A172 (cell line): ENCODE measurements at regions not wholly inside any gene's neighbourhood (a gene's known extent, or its start where the extent isn't known, plus 50 kb on each side); places are given as distances from the start of the nearest gene placed in this dataset.

Source experiments
- DNase-seq: peaks from one replicate; pipeline ENCODE4 v3.0.0-alpha.2; 2015; ENCODE audit warnings: low spot score

DNA sequence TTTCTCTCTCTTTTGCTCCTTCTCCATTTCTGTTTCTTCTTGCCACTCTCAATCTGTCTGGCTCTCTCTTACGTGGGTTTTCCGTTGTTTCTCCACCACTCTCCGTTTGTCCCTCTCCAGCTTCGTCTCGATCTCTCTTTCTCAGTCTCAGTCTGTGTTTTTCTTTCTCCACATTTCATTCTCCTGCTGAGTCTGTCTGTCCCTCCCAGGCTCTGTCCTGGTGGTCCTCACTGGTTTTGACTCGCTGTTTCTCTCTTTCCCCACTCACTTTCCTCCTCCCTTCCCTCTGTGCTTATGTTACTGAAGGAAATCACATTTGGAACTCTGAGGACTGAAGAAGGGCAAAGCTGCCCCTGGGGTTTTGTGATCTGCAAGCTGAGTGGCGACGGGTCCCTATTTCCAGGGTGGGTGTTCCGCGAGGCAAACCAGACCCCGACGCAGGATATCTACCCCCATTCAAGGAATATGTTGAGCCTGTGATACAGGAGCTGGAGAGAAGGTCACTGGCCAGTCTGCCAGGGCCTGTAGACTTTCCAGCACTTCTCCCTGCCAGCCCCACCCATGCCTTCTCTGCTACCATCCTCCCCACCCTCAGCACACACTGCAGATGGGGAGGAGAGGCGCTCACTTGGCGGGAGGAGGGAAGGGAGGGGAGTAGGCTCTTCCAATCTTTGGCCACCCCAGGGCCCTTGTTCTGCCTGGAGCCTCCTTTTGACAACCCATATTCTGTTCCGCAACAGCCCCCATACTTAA lies 102.7 kb upstream of the MAP1LC3B2 start:
- DNase-seq: peak; percentile 26

DNA sequence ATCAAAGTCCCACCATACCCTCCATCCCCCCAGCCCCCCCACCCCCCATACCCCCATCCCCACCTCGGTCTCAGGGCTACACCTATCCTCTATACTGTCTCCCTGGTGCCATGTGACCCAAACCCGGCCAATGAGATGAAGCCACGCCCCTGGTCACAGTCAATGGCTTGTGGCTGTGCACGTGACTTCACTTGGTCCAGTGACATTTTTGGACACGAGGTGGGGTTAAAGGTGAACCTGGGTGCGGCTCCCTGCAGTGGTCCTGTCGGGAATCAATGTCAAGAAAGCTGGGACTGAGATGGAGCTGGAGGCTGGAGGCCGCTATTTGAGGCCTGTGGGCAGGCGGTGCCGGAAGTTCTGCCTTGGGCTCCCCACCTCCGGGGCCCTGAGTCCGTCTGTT lies 100.7 kb upstream of the MAP1LC3B2 start:
- no peak for DNase-seq

DNA sequence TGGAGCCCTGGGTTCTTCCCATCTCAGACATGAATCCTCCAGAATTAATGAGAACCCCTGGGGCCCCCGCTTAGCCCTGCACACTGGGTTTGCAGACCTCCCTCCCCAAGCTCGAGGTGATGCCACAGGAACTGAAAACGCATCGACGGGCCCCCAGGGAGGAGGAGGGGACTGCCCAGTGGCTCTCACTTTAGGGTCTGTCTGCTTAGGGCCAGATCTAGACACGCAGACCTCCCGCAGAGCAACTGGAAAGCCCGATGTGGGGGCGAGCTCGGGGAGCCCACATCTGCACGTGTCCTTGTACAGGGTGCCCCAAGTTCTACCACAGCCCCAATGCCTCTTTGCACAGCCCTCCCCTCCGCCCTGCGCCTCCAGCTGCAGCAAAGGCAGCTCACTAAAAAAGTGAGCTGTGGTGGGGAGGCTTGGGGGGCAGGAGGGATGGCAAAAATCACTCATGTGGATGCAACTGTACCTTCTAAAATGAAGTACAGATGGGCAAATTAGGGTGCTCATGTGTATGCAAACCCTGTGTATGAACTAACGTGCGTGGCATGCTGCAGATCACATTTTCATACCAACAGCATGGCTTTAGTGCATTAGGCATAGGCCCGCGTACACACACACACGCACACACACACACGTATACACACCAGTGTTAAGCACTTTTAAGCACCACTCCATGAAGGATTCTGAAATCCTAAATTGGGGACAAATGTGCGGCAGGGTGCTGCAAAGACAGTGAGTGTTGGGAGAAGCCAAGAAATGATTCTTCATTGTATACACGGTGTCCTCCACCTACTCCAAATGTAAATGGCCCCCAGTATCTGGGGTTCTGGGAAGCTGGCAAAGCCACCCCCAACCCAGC lies 99.9 kb upstream of the MAP1LC3B2 start:
- no peak for DNase-seq

DNA sequence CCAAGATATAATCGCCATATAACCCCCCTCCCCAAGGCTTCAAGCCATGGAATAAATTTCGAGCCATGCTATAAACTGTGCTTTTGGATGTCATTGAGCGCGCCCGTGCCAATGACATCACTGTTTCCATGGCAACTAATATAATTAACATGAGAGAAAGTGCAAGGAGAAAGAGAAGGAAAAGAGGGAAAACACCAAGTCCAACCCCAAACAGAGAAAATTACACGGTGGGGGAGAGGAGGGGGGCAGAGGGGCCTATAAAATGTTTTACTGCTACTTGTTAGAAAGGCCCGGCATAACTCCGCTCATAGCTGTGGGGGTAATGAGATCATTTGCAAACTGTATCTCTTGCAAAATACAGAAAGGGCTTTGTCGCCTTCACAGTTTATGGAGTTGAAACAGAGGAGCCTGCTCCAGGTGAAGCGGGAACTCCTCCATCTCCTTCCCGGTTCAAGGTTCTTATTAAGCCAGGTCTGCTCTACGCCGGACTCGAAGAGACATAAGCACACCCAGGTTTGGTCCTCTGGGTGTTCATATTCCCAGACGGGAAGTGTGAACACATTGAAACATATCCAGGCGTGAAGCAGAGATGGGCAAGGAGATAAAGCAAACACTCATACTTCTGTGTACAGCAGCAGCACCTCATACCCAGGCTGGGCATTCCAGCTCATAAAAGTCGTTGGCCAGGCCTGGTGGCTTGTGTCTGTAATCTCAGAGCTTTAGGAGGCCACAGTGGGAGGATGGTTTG lies 99.1 kb upstream of the MAP1LC3B2 start:
- no peak for DNase-seq

DNA sequence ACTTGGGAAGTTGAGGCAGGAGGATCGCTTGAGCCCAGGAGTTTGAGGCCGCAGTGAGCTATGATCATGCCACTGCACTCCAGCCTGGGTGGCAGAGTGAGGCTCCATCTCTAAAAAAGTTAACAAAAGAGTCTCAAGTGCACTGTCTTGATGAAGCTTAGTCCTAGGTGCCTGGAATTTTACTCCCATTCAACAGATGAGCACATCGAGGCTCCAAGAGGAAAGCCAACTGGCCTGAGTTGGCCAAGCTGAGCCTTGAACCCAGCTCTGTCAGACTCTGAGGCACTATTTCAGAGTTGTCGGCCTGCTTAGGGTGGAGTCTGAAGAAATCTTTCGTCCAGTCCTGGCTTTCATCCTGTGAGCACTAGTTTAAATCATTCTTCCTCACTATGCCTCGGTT lies 98.1 kb upstream of the MAP1LC3B2 start:
- no peak for DNase-seq

DNA sequence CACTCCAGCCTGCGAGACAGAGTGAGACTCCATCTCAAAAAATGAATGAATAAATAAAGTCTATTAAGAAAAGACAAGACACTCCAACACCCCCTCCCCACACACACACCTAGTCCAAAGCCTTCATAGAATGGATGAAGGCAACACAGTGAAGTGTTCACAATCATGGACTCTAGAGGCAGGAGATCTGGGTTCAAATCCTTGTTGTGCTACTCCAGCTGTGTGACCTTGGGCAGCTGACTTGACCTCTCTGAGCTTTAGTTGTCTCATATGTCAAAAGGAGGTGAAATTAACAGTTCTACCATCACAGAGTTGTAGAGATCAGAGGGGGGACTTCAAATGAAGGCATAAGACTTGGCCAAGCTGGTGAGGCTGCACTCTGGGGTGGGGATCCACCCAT lies 95.8 kb upstream of the MAP1LC3B2 start:
- DNase-seq: no peak

DNA sequence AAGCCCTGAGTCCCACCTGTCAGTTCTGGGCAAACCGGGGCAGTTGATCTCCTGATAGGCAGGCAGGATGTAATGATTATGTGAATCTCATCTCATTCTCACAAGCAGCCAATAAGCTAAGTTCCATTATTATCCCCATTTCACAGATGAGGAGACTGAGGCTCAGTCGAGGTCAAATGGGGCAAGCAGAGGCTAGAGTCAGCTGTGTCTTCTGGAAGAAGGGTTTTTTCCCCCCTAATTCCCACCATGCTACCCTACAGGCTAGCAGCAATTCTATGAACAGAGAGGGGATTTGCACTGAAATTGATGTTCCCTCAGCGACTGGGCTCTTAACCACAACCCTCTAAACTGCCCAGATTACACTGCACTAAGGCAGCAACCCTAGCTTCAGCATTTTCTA lies 93.8 kb upstream of the MAP1LC3B2 start:
- no peak for DNase-seq

DNA sequence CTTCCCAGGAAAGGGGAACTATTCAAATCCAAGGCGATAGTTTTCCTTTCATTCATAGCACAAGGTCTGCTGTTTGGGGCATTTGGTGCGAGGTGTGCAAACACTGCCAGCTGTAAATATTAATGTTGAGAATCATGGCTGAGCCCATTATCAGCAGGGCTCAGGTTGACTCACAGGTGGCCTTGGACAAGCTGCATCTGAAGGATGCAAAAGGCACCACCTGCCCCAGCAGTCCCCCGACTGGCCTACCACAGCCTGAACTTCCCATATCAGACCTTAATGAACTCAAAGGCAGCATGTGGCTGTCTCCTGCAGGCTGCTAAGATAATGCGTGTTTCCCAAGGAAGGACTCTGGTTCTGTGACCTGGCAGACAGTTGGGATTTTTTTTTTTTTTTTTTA lies 93.3 kb upstream of the MAP1LC3B2 start:
- DNase-seq: no peak

DNA sequence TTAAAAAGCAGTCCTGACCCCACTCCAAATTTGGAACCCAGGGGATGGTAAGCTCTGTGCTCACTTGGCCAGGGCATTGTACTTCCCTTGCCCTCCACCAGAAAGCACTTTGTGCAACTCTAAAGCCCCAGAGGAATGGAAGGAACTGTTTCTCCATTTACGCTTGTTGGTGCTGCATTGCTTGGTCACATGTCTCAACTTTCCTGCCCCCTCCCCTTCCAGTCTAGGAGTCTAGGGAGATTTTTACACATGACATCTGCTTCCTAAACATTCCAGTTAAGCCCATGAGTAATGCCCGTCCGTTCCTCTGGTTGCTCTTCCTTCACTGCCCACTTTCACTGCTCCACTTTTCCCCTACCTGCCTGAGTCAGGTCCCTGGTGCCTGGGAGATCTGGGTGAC lies 92.6 kb upstream of the MAP1LC3B2 start:
- DNase-seq: peak; percentile 70

DNA sequence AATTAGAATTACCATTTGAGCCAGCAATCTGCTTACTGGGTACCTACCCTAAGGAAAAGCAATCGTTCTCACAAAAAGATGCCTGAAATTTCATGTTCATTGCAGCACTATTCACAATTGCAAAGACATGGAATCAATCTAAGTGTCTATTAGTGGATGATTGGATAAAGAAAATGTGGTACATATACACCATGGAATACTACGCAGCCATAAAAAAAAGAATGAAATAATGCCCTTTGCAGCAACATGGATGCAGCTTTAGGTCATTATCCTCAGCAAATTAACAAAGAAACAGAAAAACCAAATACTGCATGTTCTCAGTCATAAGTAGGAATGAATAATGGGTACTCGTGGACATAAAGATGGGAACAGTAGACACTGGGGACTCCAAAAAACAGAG lies 89.8 kb upstream of the MAP1LC3B2 start:
- no peak for DNase-seq

DNA sequence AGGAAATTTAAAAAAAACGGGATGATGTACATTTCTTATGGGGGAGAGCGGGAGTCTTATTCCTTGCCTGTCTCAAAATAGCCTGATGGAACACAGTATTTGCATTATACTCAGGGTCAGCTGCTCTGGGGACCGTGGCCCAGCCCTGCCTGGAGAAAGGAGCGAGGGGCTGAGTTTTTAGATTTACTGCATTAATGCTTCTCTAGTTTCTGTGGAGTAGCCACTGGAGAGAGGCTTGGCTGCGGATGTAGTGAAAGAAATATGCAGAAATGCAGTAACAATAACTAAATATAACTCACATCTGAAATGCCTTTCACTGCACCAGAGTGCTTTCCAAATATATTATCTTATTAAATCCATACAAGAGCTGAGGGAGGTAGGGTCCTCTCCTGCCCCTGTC lies 87.6 kb upstream of the MAP1LC3B2 start:
- no peak for DNase-seq

DNA sequence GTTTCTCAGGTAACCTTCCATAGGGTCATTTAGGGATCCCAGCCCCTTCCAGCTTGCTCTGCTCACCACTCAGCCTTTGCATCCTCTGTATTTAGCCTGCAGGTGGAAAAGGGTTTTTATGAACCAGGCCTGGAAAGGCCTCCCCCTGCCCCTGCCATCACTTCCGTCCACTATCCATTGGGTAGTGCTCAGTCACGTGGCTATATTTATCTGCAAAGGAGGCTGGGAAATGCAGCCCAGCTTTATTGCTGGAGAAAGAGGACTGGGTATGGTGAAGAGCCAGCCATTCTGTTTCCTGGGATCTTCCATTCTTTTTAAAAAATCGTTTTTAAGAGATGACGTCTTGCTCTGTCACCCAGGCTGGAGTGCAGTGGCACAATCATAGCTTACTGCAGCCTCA lies 87.0 kb upstream of the MAP1LC3B2 start:
- DNase-seq: no peak

DNA sequence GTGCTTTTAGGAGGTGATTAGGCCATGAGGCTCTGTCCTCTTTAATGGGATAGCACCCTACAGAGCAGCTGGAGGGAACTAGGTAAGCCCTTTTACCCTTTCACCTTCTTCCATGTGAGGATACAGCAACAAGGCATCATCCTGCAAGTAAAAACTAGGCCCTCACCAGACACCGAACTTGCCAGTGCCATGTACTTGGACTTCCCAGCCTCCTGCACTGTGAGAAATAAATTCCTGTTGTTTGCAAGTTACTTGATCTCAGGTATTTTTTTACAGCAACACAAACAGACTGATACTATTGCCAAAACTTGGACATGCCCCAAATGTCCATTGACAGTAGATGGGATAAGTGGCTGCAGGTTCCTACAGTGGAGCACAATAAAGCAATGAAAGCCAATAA lies 85.8 kb upstream of the MAP1LC3B2 start:
- DNase-seq: no peak

DNA sequence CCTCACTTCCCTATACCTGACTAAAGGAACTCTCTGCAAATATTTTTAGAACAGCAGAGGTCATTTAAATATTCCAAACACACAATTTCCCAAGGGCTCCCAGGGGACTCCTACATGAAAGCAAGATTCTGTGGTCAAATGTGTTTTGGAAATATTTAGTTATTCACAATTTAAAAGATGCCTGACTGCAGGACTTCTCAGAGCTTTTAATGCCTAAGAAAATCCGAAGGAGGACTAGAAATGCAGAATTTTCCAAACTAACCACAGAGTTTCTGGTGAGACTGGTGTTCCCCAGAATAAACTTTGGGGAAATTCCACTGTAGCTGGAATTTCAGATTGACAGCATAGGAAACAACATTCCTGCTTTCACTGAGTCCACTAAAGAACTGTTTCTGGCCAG lies 84.8 kb upstream of the MAP1LC3B2 start:
- DNase-seq: no peak

DNA sequence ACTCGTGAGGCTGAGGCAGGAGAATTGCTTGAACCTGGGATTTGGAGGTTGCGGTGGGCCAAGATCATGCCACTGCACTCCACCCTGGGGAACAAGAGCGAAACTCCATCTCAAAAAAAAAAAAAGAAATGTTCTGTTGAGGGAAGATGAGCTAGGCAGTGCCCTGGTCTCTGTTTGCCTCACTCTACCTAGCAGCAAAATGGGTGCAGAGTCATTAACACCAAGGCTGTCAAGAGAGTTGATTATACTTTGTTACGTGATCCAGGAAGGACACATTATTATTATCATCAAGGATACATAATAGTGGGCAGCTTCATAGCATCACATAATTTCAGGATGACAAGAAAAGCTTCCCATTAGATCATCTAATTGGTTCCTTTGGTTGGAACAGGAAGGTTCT lies 84.3 kb upstream of the MAP1LC3B2 start:
- DNase-seq: no peak

DNA sequence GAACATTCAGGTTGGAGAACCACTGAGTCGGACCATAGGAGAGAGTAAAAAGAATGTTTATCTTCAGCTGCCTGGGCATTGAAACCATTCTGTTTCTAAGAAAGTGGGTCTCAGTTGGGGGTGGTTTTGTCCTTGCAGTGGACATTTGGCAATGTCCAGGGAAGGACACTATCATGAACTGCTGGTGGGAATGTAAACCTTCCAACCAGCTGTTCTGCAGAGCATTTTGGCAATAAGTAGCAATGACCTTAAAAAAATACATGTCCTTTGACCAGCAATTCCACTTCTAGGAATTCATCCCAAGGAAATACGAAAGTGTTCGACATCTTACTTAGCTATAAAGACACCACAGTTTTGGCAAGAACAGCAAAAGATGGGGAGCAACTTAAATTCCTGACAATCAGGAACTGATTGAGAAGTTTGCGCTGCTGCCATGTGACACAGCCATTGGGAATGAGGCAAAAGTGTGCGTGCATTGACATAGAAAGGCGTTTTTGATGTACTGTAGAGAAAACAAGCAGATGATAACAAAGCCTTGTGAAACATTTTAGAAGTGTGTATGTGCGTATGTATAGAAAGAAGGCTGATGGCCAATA lies 82.9 kb upstream of the MAP1LC3B2 start:
- DNase-seq: no peak

DNA sequence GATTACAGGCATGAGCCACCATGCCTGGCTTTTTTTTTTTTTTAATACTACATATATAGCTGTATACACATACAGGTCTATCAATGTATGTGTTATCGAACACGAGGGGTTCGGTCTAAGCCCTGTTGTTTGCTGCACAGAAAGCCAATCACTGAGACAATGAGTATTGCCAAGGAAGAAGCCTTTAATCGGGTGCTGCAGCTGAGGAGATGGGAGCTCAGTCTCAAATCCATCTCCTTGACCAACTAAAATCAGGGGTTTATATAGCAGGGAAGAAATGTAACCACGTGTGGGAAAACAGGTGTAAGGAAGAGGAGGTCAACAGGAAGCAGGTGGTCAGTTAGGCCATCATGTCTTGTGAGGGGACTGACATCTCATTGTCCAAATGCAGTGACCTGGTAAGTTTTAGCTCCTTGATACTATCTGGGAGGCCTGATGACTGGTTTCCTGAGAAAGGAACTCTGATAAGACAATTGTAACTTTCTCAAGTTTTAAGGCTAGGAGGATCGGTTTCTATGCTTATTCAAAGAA lies 80.9 kb upstream of the MAP1LC3B2 start:
- no peak for DNase-seq

DNA sequence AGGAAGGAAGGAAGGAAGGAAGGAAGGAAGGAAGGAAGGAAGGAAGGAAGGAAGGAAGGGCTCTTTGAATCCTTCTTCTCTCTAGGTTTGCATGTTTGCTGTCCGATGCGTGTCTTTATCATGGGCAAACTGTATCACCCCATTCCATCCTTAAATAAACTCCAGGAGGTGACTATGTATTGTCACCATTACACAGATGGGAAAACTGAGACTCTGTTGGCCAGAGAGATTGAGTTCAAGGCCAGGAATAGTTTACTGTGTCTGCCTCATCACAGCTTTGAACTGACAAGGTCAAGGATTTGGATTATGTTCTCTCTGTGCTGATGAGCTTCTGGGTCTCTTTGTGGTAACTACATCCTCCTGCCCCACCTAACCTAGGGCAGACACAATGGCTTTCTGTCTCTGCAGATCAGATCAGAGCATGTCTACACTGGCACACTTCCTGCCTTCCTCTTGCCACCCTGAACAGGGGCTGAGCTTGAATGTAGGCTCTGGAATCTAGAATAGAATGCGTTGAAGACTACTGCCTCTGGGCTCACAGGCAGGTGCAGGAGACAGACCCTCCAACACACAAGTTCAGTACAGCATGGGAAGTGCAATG lies 78.9 kb upstream of the MAP1LC3B2 start:
- DNase-seq: no peak

DNA sequence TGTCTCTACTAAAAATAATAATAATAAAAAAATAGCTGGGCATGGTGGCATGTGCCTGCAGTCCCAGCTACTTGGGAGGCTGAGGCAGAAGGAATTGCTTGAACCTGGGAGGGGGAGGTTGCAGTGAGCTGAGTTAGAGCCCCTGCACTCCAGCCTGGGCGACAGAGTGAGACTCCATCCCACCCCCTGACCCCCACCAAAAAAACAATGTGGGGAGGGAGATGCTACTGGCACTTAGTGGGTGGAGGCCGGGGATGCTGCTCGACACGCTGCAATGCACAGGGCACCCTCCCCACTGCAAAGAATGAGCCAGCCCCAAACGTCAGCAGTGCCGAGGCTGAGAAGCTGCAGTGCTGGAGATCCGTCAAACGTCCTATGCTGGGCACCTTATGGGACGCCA lies 77.5 kb upstream of the MAP1LC3B2 start:
- DNase-seq: no peak

DNA sequence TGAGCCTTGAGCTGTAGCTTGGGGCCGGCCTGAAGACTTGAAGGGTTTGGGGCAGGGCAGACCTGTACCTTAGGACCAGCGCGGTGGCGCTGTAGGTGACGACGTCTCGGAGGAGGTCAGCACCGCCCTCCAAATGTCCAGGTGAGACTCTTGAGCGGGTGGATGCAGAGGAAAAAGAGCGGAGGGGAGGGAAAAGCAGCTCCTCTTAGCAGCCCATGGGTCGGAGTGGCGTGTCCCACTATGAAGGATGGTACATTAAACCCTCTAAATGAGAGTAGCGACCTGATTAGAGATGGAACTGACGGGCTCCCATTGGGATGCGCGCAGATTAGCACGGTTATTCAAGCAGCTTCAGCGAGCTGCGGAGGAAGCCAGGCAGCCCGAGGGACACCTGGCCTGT lies 77.0 kb upstream of the MAP1LC3B2 start:
- DNase-seq: no peak

DNA sequence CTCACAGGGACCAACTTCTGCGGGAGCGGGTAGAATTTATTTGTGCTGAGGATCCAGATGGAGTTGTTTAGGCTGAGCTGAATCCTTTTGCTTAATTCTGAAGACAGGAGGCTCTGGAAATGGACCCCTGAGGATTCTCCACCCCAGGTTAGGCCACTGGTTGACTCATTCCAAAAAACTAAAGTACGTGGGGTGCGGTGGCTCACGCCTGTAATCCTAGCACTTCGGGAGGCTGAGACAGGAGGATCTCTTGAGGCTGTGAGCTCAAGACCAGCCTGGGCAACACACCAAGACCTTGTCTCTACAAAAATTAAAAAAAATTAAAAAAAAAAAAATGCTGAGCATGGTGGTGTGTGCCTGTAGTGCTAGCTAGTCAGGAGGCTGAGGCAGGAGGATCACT lies 76.3 kb upstream of the MAP1LC3B2 start:
- no peak for DNase-seq
